Tongue (tissue), 2 donors: ENCODE measurements at regions not wholly inside any gene's neighbourhood (a gene's known extent, or its start where the extent isn't known, plus 50 kb on each side); places are given as distances from the start of the nearest gene placed in this dataset. TPM values are rescaled to one million over a fixed set of nuclear protein-coding genes. Genes with fewer than 3 reads are reported as not detected.
A peak's percentile ranks its signal among the peaks of the same experiment; 100 is the strongest.

Experiments
- DNase-seq: peaks from one replicate; pipeline ENCODE4 v3.0.0-alpha.2; 2015
- small RNA-seq: library from RNA; depleted of rRNA; stranded (forward); fragments of <200 nt; gene quantifications from one replicate; pipeline ENCODE3, GENCODE V24; 2014; ENCODE audit warnings: low replicate concordance

- DNase-seq: no peak
These were observed 55.8 kb upstream of the GSE1 start for GRCh38 chr16:85557083-85557970.

GRCh38 chr16:85557971-85558657 lies 55.0 kb upstream of the GSE1 start:
- peak; percentile 65 for DNase-seq

- DNase-seq: no peak
These were observed 52.2 kb upstream of the GSE1 start for GRCh38 chr16:85560932-85561247.

GRCh38 chr16:85561248-85562092 lies 51.7 kb upstream of the GSE1 start:
- no peak for DNase-seq

GRCh38 chr16:85562093-85562786 lies 50.9 kb upstream of the GSE1 start:
- DNase-seq: no peak

- no peak for DNase-seq
These were observed 50.1 kb upstream of the GSE1 start for GRCh38 chr16:85563034-85563433.

Small RNAs in the stretch of these regions (small RNA-seq; reads per million reads assigned to genes)
- gene COX6CP16: not detected
- not detected for gene MIR5093
